GM21576 (cell line): ENCODE measurements at regions not wholly inside any gene's neighbourhood (a gene's known extent, or its start where the extent isn't known, plus 50 kb on each side); places are given as distances from the start of the nearest gene placed in this dataset.

ENCODE experiments used
- ATAC-seq: cut with Tn5 transposase; IDR thresholded peaks from one replicate; pipeline ENCODE4 v1.9.1; 2021; ENCODE audit warnings: mild to moderate bottlenecking, moderate library complexity; ENCODE audit not compliant: unreplicated experiment

- ATAC-seq: no peak
Measured at GRCh38 chr19:28289295-28290063, 923.5 kb downstream of the UQCRFS1 start.

GRCh38 chr19:28288572-28289264, 924.2 kb downstream of the UQCRFS1 start:
- ATAC-seq: no peak

- ATAC-seq: no peak
Measured at GRCh38 chr19:28285917-28286316, 927.0 kb downstream of the UQCRFS1 start.

- no peak for ATAC-seq
Measured at GRCh38 chr19:28285078-28285477, 927.9 kb downstream of the UQCRFS1 start.

GRCh38 chr19:28284389-28284788, 928.6 kb downstream of the UQCRFS1 start:
- no peak for ATAC-seq

- ATAC-seq: no peak
Measured at GRCh38 chr19:28283592-28283991, 929.4 kb downstream of the UQCRFS1 start.

GRCh38 chr19:28281676-28282075, 931.3 kb downstream of the UQCRFS1 start:
- ATAC-seq: no peak

GRCh38 chr19:28264556-28264955, 948.4 kb downstream of the UQCRFS1 start:
- ATAC-seq: no peak

- ATAC-seq: no peak
Measured at GRCh38 chr19:28258829-28259228, 954.1 kb downstream of the UQCRFS1 start.

GRCh38 chr19:28257396-28257795, 955.6 kb downstream of the UQCRFS1 start:
- no peak for ATAC-seq

GRCh38 chr19:28247243-28247642, 965.7 kb downstream of the UQCRFS1 start:
- no peak for ATAC-seq

- ATAC-seq: no peak
Measured at GRCh38 chr19:28245937-28246336, 967.0 kb downstream of the UQCRFS1 start.

- ATAC-seq: no peak
Measured at GRCh38 chr19:28244966-28245365, 968.0 kb downstream of the UQCRFS1 start.

GRCh38 chr19:28242317-28242927, 970.5 kb downstream of the UQCRFS1 start:
- no peak for ATAC-seq

GRCh38 chr19:28239270-28239669, 973.7 kb downstream of the UQCRFS1 start:
- ATAC-seq: no peak

GRCh38 chr19:28238270-28238820, 974.6 kb downstream of the UQCRFS1 start:
- ATAC-seq: no peak

GRCh38 chr19:28235606-28236125, 977.3 kb downstream of the UQCRFS1 start:
- no peak for ATAC-seq

- ATAC-seq: no peak
Measured at GRCh38 chr19:28234637-28235036, 978.3 kb downstream of the UQCRFS1 start.

GRCh38 chr19:28228854-28229253, 984.1 kb downstream of the UQCRFS1 start:
- no peak for ATAC-seq

- no peak for ATAC-seq
Measured at GRCh38 chr19:28224441-28224840, 988.5 kb downstream of the UQCRFS1 start.

GRCh38 chr19:28221736-28222135, 991.2 kb downstream of the UQCRFS1 start:
- ATAC-seq: no peak
